ENCODE measurements at regions not wholly inside any gene's neighbourhood (a gene's known extent, or its start where the extent isn't known, plus 50 kb on each side); places are given as distances from the start of the nearest gene placed in this dataset.

GRCh38 chr2:122831649-122832048, 1076.2 kb downstream of the TSN start:
- Histone ChIP-seq H3K9ac (ENCODE audit: low read length in 3 of 3) (no peak overlapping the region), H3K9me3 (ENCODE audit: control insufficient read depth in 2 of 3, insufficient read depth in 1 of 3, low read length in 3 of 3) (no peaks in the 10 kb centered on the region), H3K36me3 (ENCODE audit: control insufficient read depth in 2 of 3, insufficient read depth in 3 of 3, low read length in 3 of 3) (no peaks in the 10 kb centered on the region), H3K4me1 (ENCODE audit: control insufficient read depth in 2 of 3, insufficient read depth in 2 of 3, low read depth in 1 of 3, low read length in 3 of 3) (no peaks in the 10 kb centered on the region), H3K27ac (ENCODE audit: low read depth in 2 of 2, low read length in 2 of 2) (no peak overlapping the region), H3K27me3 (ENCODE audit: control insufficient read depth, insufficient read depth, low read length) (no peaks in the 10 kb centered on the region), H3K4me3 (ENCODE audit: low read length in 3 of 3) (no peak overlapping the region)
- no peak for TF ChIP-seq CTCF (IDR thresholded peaks at IDR 0.05; ENCODE audit: borderline replicate concordance, extremely low read depth, insufficient read depth)
- intact Hi-C loops (cut with DNase I): no loop called here
- no peak for FAIRE-seq
- peak in 1 of 5 donors; percentile 4 for DNase-seq

GRCh38 chr2:122843503-122843902, 1088.1 kb downstream of the TSN start:
- no peak for TF ChIP-seq CTCF (IDR thresholded peaks at IDR 0.05; ENCODE audit: borderline replicate concordance, extremely low read depth, insufficient read depth)
- Histone ChIP-seq H3K4me1 (ENCODE audit: control insufficient read depth in 2 of 3, insufficient read depth in 2 of 3, low read depth in 1 of 3, low read length in 3 of 3) (no peaks in the 10 kb centered on the region), H3K9me3 (ENCODE audit: control insufficient read depth in 2 of 3, insufficient read depth in 1 of 3, low read length in 3 of 3) (no peaks in the 10 kb centered on the region), H3K36me3 (ENCODE audit: control insufficient read depth in 2 of 3, insufficient read depth in 3 of 3, low read length in 3 of 3) (no peaks in the 10 kb centered on the region), H3K27ac (ENCODE audit: low read depth in 2 of 2, low read length in 2 of 2) (no peak overlapping the region), H3K9ac (ENCODE audit: low read length in 3 of 3) (no peak overlapping the region), H3K4me3 (ENCODE audit: low read length in 3 of 3) (no peak overlapping the region), H3K27me3 (ENCODE audit: control insufficient read depth, insufficient read depth, low read length) (no peaks in the 10 kb centered on the region)
- intact Hi-C loops (cut with DNase I): no loop called here
- no peak for DNase-seq
- no peak for FAIRE-seq

DNA sequence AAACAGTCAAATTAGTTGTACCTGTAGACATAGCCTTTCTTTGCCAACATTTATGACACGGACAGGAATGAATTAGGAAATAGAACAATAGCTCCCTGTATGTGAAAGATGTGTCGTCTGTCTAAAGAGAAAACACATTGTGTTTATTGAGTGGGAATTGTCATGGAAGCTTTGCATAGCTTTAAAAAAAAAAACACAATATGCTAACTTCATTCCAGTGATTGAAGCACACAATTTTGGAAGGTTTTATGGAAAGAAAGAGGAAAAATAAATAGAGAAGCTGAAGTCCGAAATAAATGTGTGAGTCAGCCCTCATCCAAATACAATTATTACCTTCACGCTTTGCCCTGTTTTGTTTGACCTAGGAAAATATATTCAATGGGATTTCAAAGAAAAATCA, 1095.7 kb downstream of the TSN start:
- Histone ChIP-seq H3K9ac (ENCODE audit: low read length in 3 of 3) (no peak overlapping the region), H3K27ac (ENCODE audit: low read depth in 2 of 2, low read length in 2 of 2) (no peak overlapping the region), H3K4me3 (ENCODE audit: low read length in 3 of 3) (no peak overlapping the region), H3K4me1 (ENCODE audit: control insufficient read depth in 2 of 3, insufficient read depth in 2 of 3, low read depth in 1 of 3, low read length in 3 of 3) (no peaks in the 10 kb centered on the region), H3K9me3 (ENCODE audit: control insufficient read depth in 2 of 3, insufficient read depth in 1 of 3, low read length in 3 of 3) (no peaks in the 10 kb centered on the region), H3K36me3 (ENCODE audit: control insufficient read depth in 2 of 3, insufficient read depth in 3 of 3, low read length in 3 of 3) (no peaks in the 10 kb centered on the region), H3K27me3 (ENCODE audit: control insufficient read depth, insufficient read depth, low read length) (no peaks in the 10 kb centered on the region)
- intact Hi-C loops (cut with DNase I): no loop called here
- DNase-seq (no peak), FAIRE-seq (no peak)
- no peak for TF ChIP-seq CTCF (IDR thresholded peaks at IDR 0.05; ENCODE audit: borderline replicate concordance, extremely low read depth, insufficient read depth)

- intact Hi-C loops (cut with DNase I): no loop called here
- Histone ChIP-seq H3K27me3 (ENCODE audit: control insufficient read depth, insufficient read depth, low read length) (no peaks in the 10 kb centered on the region), H3K4me1 (ENCODE audit: control insufficient read depth in 2 of 3, insufficient read depth in 2 of 3, low read depth in 1 of 3, low read length in 3 of 3) (no peaks in the 10 kb centered on the region), H3K27ac (ENCODE audit: low read depth in 2 of 2, low read length in 2 of 2) (no peak overlapping the region), H3K9me3 (ENCODE audit: control insufficient read depth in 2 of 3, insufficient read depth in 1 of 3, low read length in 3 of 3) (no peaks in the 10 kb centered on the region), H3K9ac (ENCODE audit: low read length in 3 of 3) (no peak overlapping the region), H3K36me3 (ENCODE audit: control insufficient read depth in 2 of 3, insufficient read depth in 3 of 3, low read length in 3 of 3) (no peaks in the 10 kb centered on the region), H3K4me3 (ENCODE audit: low read length in 3 of 3) (no peak overlapping the region)
- no peak for FAIRE-seq
- DNase-seq: no peak
- no peak for TF ChIP-seq CTCF (IDR thresholded peaks at IDR 0.05; ENCODE audit: borderline replicate concordance, extremely low read depth, insufficient read depth)
Observed at GRCh38 chr2:122851972-122852531, 1096.6 kb downstream of the TSN start.
